IMR-90 (cell line): ENCODE measurements at regions not wholly inside any gene's neighbourhood (a gene's known extent, or its start where the extent isn't known, plus 50 kb on each side); places are given as distances from the start of the nearest gene placed in this dataset.

Source experiments
- ATAC-seq: fragments of 200-7000 bp; cut with Tn5 transposase; 2 replicates; pipeline ENCODE4 v1.9.1; 2020; ENCODE audit warnings: low read depth, mild to moderate bottlenecking, moderate library complexity
- BruUV-seq: library from RNA; stranded (reverse); fragments of 400-500 nt; replicated peaks from 2 replicates; lab custom pipeline; 2021; lab: Mats Ljungman, UMichigan
- CTCF ChIA-PET: fragments of 300-600 bp; formaldehyde crosslinking; extraction: SDS; loops from one replicate; lab custom pipeline; 2021; ENCODE audit warnings: antibody characterized with exemption; lab: Yijun Ruan, JAX
- POLR2A ChIA-PET: fragments of 300-600 bp; sonication (Branson Sonifier 250); formaldehyde crosslinking; loops from one replicate; lab custom pipeline; 2022; ENCODE audit warnings: antibody characterized with exemption; ENCODE audit not compliant: unreplicated experiment; lab: Charles Lee
- DNase-seq: peaks from one replicate; pipeline ENCODE4 v3.0.0; 2013
- H2AFZ ChIP-seq: replicated peaks from 2 replicates; pipeline ENCODE3; 2013; ENCODE audit warnings: low read length, mild to moderate bottlenecking; ENCODE audit not compliant: poor library complexity
- H2AK5ac ChIP-seq: 2 replicates; pipeline ENCODE4 v1.6.1; 2013; ENCODE audit warnings: low read depth, low read length, inconsistent platforms
- H2AK9ac ChIP-seq: replicated peaks from 2 replicates; pipeline ENCODE3; 2013; ENCODE audit warnings: mild to moderate bottlenecking, low read depth, low read length, moderate library complexity; ENCODE audit not compliant: poor library complexity
- H2BK120ac ChIP-seq: 2 replicates; pipeline ENCODE4 v1.6.1; 2013; ENCODE audit warnings: low read depth, low read length, inconsistent platforms
- H2BK15ac ChIP-seq: 3 replicates; pipeline ENCODE4 v1.6.1; 2013; ENCODE audit warnings: low read depth, low read length, inconsistent platforms
- H2BK20ac ChIP-seq: 2 replicates; pipeline ENCODE4 v1.6.1; 2013; ENCODE audit warnings: low read depth, mild to moderate bottlenecking, inconsistent platforms, low read length, moderate library complexity
- H2BK5ac ChIP-seq: 2 replicates; pipeline ENCODE4 v1.6.1; 2013; ENCODE audit warnings: mild to moderate bottlenecking, low read depth, low read length, inconsistent platforms; ENCODE audit not compliant: poor library complexity, severe bottlenecking
- H3K14ac ChIP-seq: replicated peaks from 2 replicates; pipeline ENCODE4 v1.6.1; 2013; ENCODE audit warnings: low read depth, low read length, inconsistent platforms
- H3K18ac ChIP-seq: 2 replicates; pipeline ENCODE4 v1.6.1; 2013; ENCODE audit warnings: low read depth, low read length, control low read depth
- H3K23ac ChIP-seq: 2 replicates; pipeline ENCODE4 v1.6.1; 2013; ENCODE audit warnings: low read depth, low read length, inconsistent platforms
- H3K27ac ChIP-seq: 2 replicates; pipeline ENCODE4 v1.5.1; 2013; ENCODE audit warnings: mild to moderate bottlenecking, control low read depth, low read length; ENCODE audit not compliant: insufficient read depth
- H3K27me3 ChIP-seq: 2 replicates; pipeline ENCODE4 v1.6.1; 2013; ENCODE audit warnings: low read length; ENCODE audit not compliant: control insufficient read depth, insufficient read depth
- H3K36me3 ChIP-seq: 2 replicates; pipeline ENCODE4 v1.6.1; 2013; ENCODE audit warnings: low read length, mixed read lengths; ENCODE audit not compliant: control insufficient read depth, insufficient read depth
- H3K4ac ChIP-seq: 2 replicates; pipeline ENCODE4 v1.6.1; 2013; ENCODE audit warnings: low read depth, low read length, inconsistent platforms
- H3K4me1 ChIP-seq: 2 replicates; pipeline ENCODE4 v1.6.1; 2013; ENCODE audit warnings: low read length, mixed read lengths; ENCODE audit not compliant: control insufficient read depth, insufficient read depth
- H3K4me2 ChIP-seq: 2 replicates; pipeline ENCODE4 v1.6.1; 2013; ENCODE audit warnings: low read depth, mild to moderate bottlenecking, control low read depth, low read length, moderate library complexity
- H3K4me3 ChIP-seq: 2 replicates; pipeline ENCODE4 v1.5.1; 2013; ENCODE audit warnings: low read depth, mild to moderate bottlenecking, control low read depth, low read length, moderate library complexity; ENCODE audit not compliant: insufficient read depth
- H3K56ac ChIP-seq: 2 replicates; pipeline ENCODE4 v1.6.1; 2013; ENCODE audit warnings: low read length, inconsistent platforms; ENCODE audit not compliant: insufficient read depth; ENCODE audit errors: extremely low read depth
- H3K79me1 ChIP-seq, 2 experiments: 2 replicates each; pipeline ENCODE4 v1.6.1; 2013; ENCODE audit warnings: low read length in 2 of 2, inconsistent platforms in 1 of 2, low read depth in 1 of 2
- H3K9ac ChIP-seq: 2 replicates; pipeline ENCODE4 v1.6.1; 2013; ENCODE audit warnings: low read depth, low read length, control low read depth
- H3K9me1 ChIP-seq: 2 replicates; pipeline ENCODE4 v1.6.1; 2013; ENCODE audit warnings: low read length, inconsistent platforms; ENCODE audit not compliant: insufficient read depth
- H3K9me3 ChIP-seq: 2 replicates; pipeline ENCODE4 v1.6.1; 2013; ENCODE audit warnings: low read length; ENCODE audit not compliant: control insufficient read depth, insufficient read depth
- H4K20me1 ChIP-seq: 2 replicates; pipeline ENCODE4 v1.6.1; 2013; ENCODE audit warnings: low read length, inconsistent platforms; ENCODE audit not compliant: insufficient read depth
- H4K5ac ChIP-seq: 2 replicates; pipeline ENCODE4 v1.6.1; 2013; ENCODE audit warnings: mild to moderate bottlenecking, low read depth, low read length, control low read depth
- H4K8ac ChIP-seq, 2 experiments: 2 replicates each; pipeline ENCODE4 v1.6.1; 2013; ENCODE audit warnings: low read depth in 2 of 2, low read length in 2 of 2, control low read depth in 1 of 2, inconsistent platforms in 1 of 2
- H4K91ac ChIP-seq: 2 replicates; pipeline ENCODE4 v1.6.1; 2013; ENCODE audit warnings: low read depth, low read length, inconsistent platforms; ENCODE audit not compliant: insufficient read depth
- BHLHE40 ChIP-seq: fragments of 150-350 bp; IDR thresholded peaks from 2 replicates; pipeline ENCODE4 v1.6.1; 2016; ENCODE audit warnings: mild to moderate bottlenecking, low read depth, low read length
- CEBPB ChIP-seq: IDR thresholded peaks from 2 replicates; pipeline ENCODE4 v1.6.1; 2012; ENCODE audit warnings: low read depth, low read length, improper control_type of control experiment
- CHD1 ChIP-seq: IDR thresholded peaks from 2 replicates; pipeline ENCODE4 v1.6.1; 2012; ENCODE audit warnings: low read depth, low read length, improper control_type of control experiment
- CTCF ChIP-seq: conservative IDR thresholded peaks from 2 replicates; pipeline ENCODE4 v1.5.1; 2012; ENCODE audit warnings: mild to moderate bottlenecking, low read depth, low read length, improper control_type of control experiment
- ELK1 ChIP-seq: fragments of 150-350 bp; IDR thresholded peaks from 2 replicates; pipeline ENCODE4 v1.6.1; 2016; ENCODE audit warnings: low read depth, mild to moderate bottlenecking, low read length, moderate library complexity, borderline replicate concordance
- FOS ChIP-seq: fragments of 150-350 bp; IDR thresholded peaks from 2 replicates; pipeline ENCODE4 v1.6.1; 2016; ENCODE audit warnings: low read depth, low read length
- MAFK ChIP-seq: IDR thresholded peaks from 2 replicates; pipeline ENCODE4 v1.6.1; 2012; ENCODE audit warnings: low read depth, low read length, improper control_type of control experiment
- MAZ ChIP-seq: IDR thresholded peaks from 2 replicates; pipeline ENCODE4 v1.6.1; 2012; ENCODE audit warnings: low read depth, mild to moderate bottlenecking, low read length, improper control_type of control experiment, moderate library complexity, borderline replicate concordance
- MXI1 ChIP-seq: IDR thresholded peaks from 2 replicates; pipeline ENCODE4 v1.6.1; 2012; ENCODE audit warnings: low read depth, mild to moderate bottlenecking, low read length, moderate library complexity, borderline replicate concordance
- NFE2L2 ChIP-seq: fragments of 150-350 bp; IDR thresholded peaks from 2 replicates; pipeline ENCODE4 v1.6.1; 2016; ENCODE audit warnings: low read depth, mild to moderate bottlenecking, low read length
- POLR2A ChIP-seq: IDR thresholded peaks from 2 replicates; pipeline ENCODE4 v1.6.1; 2012; ENCODE audit warnings: mild to moderate bottlenecking, low read depth, low read length
- RAD21 ChIP-seq: IDR thresholded peaks from 2 replicates; pipeline ENCODE4 v1.6.1; 2012; ENCODE audit warnings: low read length, improper control_type of control experiment
- RCOR1 ChIP-seq: IDR thresholded peaks from 2 replicates; pipeline ENCODE4 v1.6.1; 2012; ENCODE audit warnings: mild to moderate bottlenecking, low read length, improper control_type of control experiment; ENCODE audit not compliant: insufficient replicate concordance
- RFX5 ChIP-seq: IDR thresholded peaks from 2 replicates; pipeline ENCODE4 v1.8.0; 2012; ENCODE audit warnings: low read depth, mild to moderate bottlenecking, low read length, moderate library complexity
- SMC3 ChIP-seq: fragments of 150-350 bp; IDR thresholded peaks from 2 replicates; pipeline ENCODE4 v1.6.1; 2016; ENCODE audit warnings: low read depth, mild to moderate bottlenecking, antibody characterized with exemption, low read length, moderate library complexity
- USF2 ChIP-seq: fragments of 150-350 bp; IDR thresholded peaks from 2 replicates; pipeline ENCODE4 v1.6.1; 2017; ENCODE audit warnings: mild to moderate bottlenecking, antibody characterized with exemption, low read length, low read depth
- WGBS, 2 experiments: methylation state at CpG; one replicate each; pipeline versions ENCODE4 v1.1.5 to v1.1.7; 2013; ENCODE audit warnings: missing lambda C conversion rate in 2 of 2; ENCODE audit not compliant: insufficient read length in 1 of 2; ENCODE audit errors: extremely low coverage in 2 of 2; 5-methylcytosine and 5-hydroxymethylcytosine counted together
- dilution Hi-C: fragments of 300-500 bp; cut with HindIII; formaldehyde crosslinking; loops from one replicate; pipeline ENCODE4 v1.14.3; 2018; ENCODE audit warnings: low sequenced_read_pairs; ENCODE audit not compliant: unreplicated experiment
- in situ Hi-C: fragments of 300-500 bp; cut with MboI; formaldehyde crosslinking; loops from 3 replicates; pipeline ENCODE4 v1.14.3; 2019; ENCODE audit warnings: low sequenced_read_pairs, inconsistent platforms, mixed read lengths
- intact Hi-C: fragments of 100-400 bp; cut with micrococcal nuclease; formaldehyde crosslinking; loops from 2 replicates; pipeline ENCODE4 v1.10.0; 2022

- Histone ChIP-seq H3K36me3 (no peaks in the 10 kb centered on the region), H3K4me2 (no peak overlapping the region), H3K9me1 (no peaks in the 10 kb centered on the region), H3K9ac (no peak overlapping the region), H3K23ac (no peak overlapping the region), H4K20me1 (no peaks in the 10 kb centered on the region), H2BK20ac (no peak overlapping the region), H4K8ac (no peak overlapping the region), H3K27ac (no peak overlapping the region), H2BK15ac (no peak overlapping the region), H3K56ac (no peak overlapping the region), H3K4ac (no peak overlapping the region), H2AFZ (no peak overlapping the region), H3K14ac (no peak overlapping the region), H3K4me3 (no peak overlapping the region), H4K91ac (no peak overlapping the region), H2BK5ac (no peak overlapping the region), H3K18ac (no peak overlapping the region), H2BK120ac (no peak overlapping the region), H3K4me1 (no peaks in the 10 kb centered on the region), H2AK9ac (no peak overlapping the region), H3K79me1 (no peaks in the 10 kb centered on the region), H3K27me3 (no peaks in the 10 kb centered on the region), H4K5ac (no peak overlapping the region), H3K9me3 (peaks cover 11% of the 10 kb centered on the region), H2AK5ac (no peak overlapping the region)
- ATAC-seq (no peak), DNase-seq (no peak)
- no TSS peak for BruUV-seq
- TF ChIP-seq USF2, result no peak
- no peak for TF ChIP-seq ELK1
- no peak for TF ChIP-seq CEBPB
- TF ChIP-seq NFE2L2, result no peak
- no peak for TF ChIP-seq CTCF
- TF ChIP-seq RFX5, result no peak
- TF ChIP-seq RCOR1, result no peak
- no peak for TF ChIP-seq BHLHE40
- TF ChIP-seq RAD21, result no peak
- TF ChIP-seq SMC3, result no peak
- TF ChIP-seq CHD1, result no peak
- no peak for TF ChIP-seq MAFK
- no peak for TF ChIP-seq MAZ
- TF ChIP-seq MXI1, result no peak
- no peak for TF ChIP-seq FOS
- TF ChIP-seq POLR2A, result no peak
- dilution Hi-C loops, result no loop called here
- in situ Hi-C loops, result no loop called here
- intact Hi-C loops, result no loop called here
- no CpG with 5 or more reads among the region's 1 CpG for WGBS, 2 experiments
- POLR2A ChIA-PET, result no interaction called here
- CTCF ChIA-PET, result no interaction called here
Observed at GRCh38 chr12:126668538-126668937, 1598.4 kb upstream of the TMEM132C start.
